Mucosa of gallbladder (tissue), 1 donor: ENCODE measurements at regions not wholly inside any gene's neighbourhood (a gene's known extent, or its start where the extent isn't known, plus 50 kb on each side); places are given as distances from the start of the nearest gene placed in this dataset.

Experiments used
- DNase-seq: peaks from one replicate; pipeline ENCODE4 v3.0.0-alpha.2; 2020; ENCODE audit warnings: low spot score
- donor health status: DM: no; HTN: no; CAD: no.

DNA sequence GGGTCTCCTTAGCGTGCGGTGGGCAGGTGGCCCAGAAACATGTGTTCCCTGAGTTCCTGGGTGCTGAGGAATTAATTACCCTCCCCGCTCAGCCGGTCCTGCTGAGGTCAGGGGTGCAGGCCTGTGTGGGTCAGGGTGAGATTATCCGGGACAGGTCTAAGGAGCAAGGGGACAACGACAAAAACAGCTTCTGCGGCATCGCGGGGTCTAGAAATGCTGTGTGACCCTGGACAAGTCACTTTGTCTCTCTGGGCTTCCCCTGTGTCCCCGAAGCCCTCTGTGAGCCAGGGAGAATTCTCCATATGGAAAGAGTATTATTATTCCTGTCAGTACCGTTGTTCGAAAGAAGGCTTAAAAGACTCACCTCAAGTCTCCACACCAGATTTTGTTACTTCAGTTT is 186.1 kb downstream of the MN1 start:
- no peak for DNase-seq

DNA sequence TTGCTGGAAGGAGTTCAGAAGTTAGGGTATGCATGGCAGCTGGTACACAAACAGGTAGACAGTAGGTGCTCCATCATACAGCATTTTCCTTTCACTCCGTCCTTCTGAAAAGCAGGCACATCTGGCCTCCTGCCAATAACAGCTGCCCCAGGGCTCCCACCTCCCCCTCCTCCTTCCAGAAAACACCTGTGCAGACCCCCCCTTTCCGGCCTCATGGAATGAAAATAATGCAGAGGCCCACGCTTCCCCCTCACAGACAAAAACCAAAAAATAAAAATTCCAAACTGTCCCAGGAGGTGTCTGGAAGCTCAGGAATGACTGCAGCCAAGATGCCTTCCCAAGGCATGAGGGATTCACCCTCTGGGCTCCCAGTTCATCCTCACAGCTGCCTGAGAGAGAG is 185.5 kb downstream of the MN1 start:
- no peak for DNase-seq

DNA sequence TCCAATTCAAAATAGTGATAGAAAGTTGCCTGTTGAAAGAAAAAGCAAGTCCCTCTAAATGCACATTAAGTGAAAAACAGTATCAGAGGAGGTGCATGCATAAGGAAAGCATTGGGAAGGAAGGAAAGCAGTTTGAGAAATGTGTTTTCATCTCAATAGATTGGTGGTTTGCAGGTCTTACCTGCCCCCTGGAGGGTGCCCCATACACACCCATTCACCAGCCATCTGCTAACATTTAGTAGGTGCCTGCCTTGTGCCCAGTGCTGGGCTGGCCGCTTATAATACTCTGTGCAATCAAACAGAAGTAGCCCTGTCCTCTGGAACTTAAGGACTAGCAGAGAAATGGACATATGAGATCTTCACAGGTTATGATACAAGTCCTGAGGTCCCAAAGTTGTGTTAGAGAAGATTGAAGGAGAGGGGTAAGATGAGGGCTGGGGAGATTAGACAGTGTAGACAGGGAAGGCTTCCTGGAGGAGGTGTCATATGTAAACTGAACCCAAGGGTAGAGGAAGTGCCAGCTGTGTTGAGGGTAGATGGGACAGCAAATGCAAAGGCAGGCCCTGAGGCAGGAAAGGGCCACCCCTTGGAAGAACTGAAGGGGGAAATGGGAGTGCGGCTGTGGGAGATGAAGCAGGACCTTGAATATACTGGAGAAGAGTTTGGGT is 184.2 kb downstream of the MN1 start:
- DNase-seq, result no peak

DNA sequence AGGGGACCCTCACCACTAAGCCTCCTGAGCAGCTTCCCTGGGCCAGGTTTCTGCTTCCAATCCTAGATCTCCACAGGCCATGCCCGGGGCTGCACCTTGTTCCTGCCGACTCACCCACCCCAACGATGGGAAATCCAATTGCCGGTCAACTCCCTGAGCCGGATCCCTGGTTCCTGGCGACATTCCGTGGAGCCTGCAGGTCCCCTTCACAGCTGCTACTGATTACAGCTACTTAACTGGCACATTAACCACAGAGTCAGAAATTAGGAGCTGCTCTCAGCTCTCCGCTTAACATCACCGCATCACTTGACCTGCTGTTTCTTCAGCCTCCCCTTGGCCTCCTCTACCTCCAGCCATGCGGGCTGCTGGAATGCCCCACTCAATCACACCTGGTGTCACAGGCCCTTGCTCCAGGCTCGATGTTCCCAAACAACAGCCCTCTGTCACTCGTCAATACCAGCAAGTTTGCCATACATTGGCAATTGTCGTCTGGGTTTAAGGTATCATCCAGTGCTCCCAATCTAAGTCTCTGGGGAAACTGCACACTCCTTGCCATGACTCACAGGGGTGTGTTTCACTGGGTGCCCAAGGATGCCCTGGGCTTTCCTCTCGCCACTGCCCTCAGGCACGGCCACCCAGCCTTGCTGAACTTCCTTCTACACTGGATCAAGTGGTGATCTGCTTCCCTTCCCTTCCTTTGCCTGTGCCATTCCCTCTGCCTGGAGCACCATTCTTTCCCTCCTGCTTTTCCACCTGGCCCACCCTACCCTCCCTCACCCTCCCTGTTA is 181.0 kb downstream of the MN1 start:
- DNase-seq, result no peak

DNA sequence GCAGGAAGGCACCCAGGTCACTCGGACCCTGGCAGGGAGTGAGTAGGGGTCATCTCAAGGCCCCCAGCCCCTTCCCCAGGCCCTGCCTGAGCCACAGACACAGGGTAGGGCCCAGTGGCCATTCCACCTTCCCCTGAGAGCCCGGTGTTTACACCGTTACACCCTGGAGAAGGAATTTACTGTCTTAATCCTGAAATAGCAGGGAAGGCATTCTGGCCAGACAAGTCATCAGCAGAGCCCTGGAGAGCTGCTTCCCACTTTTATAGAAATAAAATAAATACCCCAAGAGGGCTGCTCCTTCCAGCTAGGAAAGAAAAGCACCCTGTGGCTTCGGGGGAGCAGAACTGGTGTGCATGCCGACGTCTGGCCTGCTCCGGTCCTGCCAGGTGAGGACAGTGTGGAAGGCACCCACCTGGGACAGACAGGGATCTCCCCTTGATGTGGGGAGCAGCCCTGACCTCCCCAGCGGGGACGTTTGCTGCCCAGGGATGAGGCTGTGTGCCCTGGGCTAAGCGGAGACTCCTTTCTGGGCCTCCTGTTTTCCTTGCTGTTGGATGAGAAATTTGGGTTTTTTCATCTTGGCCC is 180.0 kb downstream of the MN1 start:
- DNase-seq, result no peak

DNA sequence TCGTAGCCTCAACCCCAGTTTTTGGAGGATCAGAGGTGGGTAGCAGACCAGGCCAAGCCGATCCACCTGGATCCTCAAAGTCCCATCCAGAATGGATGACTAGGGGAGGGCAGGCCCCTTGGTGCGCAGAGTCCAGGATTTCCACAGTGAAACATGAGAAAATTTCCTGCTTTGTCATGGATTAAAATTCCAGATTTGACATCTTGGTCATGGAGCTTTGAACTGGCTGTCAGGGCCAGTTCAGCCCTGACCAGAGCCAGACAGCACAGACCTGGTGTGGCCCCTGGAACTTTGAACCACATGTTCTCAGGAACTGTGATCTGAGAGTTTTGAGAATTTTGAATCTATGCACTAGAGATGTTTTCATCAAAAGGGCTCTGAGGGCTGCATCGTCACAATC is 177.5 kb downstream of the MN1 start:
- DNase-seq, result no peak

DNA sequence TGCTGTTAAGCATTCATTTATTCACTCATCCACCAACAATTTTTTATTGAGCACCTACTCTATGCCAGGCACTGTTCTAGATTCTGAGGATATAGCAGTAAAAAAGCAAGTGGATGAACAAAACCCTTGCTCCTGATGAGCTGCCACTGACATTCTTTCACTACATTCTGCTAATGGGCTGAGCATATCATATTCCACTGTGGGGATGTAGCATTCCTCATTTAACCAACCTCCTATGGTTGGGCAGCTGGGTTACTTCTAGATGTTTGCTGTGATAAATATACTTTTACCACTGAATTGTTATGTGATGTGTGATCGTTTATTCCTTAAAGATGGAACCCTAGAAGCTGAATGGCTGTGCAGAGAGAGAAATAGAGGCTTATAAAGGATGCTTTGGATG is 176.9 kb downstream of the MN1 start:
- DNase-seq, result no peak

DNA sequence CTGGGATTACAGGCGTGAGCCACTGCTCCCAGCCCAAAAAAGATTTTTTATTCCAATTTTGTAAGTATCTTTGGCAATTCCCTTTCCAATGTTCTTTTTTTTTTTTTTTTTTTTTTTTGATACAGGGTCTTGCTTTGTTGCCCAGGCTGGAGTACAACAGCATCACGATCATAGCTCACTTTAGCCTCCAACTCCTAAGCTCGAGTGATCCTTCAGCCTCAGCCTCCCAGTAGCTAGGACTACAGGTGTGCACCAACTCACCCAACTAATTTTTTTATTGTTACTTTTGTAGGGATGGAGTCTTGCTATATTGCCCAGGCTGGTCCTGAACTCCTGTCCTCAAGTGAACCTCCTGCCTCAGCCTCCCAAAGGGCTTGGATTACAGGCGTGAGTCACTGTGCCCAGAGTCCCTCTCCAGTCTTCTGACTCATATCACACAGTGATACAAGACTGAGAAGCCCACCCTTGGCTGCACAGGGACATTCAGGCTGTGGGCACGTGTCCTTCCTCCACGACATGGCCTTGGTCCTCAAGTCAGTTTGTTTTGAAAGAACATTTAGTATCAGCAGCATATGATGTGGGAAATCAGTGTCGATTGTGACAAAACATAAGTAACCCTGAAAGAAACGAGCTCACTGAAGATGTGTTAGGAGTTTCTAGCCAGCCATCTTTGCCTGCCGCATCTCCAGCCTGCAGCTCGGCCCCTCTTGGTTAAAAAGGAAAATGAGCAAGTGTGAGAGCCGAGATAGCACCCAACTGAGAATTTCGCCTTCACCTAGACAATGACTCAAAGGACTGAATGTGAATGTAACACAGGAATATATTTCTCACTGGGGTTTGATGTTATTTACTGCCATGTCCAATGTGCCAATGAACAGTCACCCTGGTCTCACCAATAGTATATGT is 175.5 kb downstream of the MN1 start:
- no peak for DNase-seq

DNA sequence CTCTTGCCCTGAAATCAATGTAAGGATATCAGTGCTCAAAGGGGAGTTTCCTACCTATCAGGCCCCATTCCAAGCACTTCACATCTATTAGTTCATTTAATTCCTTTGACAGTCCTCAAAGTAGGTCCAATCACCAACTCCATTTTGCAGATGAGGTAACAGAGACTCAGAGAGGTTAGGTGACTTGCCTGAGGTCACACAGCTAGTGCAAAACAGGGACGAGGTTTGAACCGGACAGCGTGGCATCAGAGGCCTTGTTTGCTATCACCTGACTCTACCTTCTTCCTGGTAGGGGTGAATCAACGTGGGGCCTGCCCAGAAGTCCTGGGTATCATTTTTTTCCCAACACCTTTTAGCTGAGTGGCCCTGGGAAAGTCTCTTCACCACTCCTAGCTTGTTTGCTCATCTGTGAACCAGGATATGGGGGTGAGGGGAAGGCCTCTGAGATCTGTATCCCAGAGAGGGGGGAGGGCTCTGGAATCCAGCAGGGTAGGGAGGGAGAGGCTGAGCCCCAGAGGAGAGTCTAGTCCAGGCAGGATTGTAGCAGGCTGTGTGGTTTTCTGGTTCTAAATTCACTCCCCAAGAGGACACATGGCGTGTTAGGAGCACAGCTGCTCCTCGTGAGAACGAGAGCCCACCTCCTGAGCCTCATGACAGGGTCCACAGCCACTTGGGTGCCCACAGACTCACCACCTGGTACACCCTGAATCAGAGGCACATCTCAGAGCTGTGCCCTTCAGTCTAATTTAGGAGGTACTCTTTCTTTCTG is 174.7 kb downstream of the MN1 start:
- no peak for DNase-seq

DNA sequence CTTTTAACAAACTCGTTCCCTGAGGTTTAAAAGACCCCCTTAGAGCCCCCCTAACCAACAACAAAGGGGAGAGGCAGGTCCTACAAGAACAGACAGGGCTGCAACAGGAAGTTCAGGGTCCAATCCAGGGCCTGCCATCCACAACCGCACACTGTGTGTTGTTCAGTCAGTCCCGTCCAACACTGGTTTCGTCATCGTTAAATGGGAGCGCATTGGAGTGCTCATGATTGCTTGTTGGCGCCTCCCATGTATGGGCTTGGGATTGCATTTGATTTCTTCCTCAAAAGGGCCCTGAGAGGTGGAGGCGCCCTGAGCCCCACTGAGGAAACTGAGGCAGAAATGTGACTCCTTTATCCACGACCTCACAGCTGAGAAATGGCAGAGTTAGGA is 174.1 kb downstream of the MN1 start:
- DNase-seq, result no peak

DNA sequence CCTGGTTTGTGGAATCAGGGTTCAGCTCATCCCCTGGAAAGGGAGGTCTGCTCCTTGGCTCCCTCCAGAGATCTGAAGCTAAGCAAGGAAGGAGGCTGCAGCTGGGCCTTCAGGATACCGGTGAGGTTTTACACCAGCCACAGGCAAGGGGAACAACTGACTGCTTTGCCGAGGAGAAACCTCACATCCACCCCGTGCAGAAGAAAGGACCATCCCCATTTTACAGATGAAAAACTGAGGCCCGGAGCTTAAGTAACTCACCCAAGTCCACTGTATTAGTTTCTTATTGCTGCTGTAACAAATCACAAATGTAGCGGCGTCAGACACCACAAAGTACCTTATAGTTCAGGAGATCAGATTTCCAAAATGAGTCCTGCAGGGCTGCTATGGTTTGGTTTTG is 173.7 kb downstream of the MN1 start:
- DNase-seq, result no peak

DNA sequence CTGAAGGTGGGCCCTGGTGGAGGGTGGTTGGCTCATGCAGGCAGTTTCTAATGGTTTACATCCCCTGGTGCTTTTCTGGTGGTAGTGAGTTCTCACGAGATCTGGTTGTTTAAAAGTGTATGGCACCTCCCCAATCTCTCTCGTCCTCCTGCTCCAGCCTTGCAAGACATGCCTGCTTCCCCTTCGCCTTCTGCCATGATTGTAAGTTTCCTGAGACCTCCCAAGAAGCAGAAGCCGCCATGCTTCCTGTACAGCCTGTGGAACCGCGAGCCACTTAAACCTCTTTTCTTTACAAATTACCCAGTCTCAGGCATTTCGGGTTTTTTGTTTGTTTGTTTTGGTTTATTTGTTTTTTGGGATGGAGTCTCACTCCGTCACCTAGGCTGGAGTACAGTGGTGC is 173.2 kb downstream of the MN1 start:
- no peak for DNase-seq

DNA sequence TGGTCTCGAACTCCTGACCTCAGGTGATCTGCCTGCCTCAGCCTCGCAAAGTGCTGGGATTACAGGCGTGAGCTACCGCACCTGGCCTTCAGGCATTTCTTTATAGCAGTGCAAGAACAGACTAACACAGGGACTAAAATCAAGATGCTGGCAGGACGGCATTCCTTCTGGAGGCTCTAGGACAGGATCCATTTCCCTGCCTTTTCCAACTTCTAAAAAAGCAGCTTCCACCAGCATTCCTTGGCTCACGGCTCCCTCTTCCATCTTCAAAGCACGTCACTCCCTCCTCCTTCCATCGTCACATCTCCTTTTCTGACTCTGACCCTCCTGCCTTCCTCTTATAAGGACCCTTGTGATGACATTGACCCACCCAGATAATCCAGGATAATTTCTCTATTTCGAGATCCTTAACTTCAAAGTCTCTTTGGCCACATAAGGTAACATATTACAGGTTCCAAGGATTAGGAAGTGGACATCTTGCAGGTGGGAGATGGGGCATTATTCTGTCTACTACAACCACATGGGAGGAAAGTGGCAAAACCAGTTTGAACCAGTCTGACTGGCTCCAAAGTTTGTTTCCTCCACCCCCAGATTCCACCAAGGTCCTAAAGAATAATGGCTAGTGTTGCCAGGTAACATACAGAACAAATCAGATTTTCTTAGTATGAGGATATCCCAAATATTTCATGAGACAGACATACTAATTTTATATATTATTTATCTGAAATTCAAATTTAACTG is 172.5 kb downstream of the MN1 start:
- DNase-seq, result no peak

DNA sequence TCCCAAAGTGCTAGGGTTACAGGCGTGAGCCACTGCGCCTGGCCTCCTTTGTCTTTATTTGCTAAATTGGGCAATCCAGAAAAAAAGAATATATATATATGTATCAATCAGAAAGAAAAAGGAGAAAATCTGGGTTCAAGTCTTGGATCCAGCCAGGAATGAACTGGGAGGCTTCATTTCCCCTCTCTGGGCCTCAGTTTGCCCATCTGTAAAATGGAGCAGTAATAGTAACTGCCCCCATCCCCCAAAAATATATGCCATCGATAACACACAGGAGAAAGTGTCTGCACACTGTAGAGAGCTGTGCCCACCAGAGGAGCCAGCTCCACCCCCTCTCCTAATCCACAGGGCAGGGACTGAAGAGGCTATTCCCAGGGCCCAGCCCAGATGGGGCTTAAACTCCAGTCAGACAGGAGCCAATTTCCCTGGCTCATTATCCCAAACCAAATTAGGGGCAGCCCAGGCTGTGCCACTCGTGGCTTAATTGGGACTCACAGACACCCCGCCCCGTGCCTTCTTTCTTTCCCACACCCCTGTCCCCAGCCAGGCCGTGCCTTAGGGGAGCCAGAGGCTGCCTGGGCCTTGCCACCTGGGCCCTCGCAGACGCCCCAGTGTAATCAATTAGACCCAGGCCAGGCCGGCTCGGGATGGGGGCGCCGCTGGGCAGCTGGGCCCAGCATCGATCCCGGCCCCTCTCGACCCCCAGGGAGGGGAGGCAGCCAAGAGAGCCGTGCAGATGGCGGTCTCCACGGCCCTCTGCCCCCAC is 171.5 kb downstream of the MN1 start:
- no peak for DNase-seq

DNA sequence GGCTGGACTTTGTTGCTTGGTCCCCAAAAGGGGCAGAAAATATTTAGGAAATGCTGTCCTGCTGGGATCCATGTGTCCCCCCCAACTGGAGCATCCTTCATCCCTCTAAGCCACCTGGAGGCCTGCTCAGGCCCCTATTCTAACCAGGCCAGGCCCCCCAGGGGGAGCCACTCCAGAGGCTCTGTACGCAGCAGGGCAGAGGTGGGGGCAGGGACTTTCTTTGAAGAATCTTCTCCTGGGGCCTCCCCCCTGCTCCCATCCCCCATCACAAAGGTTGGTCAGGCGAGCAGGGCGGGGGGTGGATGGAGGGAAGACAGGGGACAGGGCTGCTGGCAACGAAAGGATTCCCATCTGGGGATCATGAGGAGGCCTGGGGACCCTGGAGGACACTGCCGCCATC is 170.8 kb downstream of the MN1 start:
- DNase-seq, result no peak

DNA sequence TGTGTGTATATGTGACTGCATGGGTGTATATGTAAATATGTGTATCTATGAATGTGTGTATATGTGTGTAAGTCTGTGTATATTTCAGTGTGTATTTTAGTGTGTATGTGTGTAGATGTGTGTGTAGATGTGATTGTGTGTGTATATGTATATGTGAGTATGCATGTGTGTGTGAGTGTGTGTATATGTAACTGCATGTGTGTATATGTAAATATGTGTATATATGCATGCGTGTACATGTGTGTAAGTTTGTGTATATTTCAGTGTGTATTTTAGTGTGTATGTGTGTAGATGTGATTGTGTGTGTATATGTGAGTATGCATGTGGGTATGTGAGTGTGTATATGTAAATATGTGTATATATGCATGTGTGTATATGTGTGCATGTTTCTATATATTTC is 169.9 kb downstream of the MN1 start:
- DNase-seq, result no peak

DNA sequence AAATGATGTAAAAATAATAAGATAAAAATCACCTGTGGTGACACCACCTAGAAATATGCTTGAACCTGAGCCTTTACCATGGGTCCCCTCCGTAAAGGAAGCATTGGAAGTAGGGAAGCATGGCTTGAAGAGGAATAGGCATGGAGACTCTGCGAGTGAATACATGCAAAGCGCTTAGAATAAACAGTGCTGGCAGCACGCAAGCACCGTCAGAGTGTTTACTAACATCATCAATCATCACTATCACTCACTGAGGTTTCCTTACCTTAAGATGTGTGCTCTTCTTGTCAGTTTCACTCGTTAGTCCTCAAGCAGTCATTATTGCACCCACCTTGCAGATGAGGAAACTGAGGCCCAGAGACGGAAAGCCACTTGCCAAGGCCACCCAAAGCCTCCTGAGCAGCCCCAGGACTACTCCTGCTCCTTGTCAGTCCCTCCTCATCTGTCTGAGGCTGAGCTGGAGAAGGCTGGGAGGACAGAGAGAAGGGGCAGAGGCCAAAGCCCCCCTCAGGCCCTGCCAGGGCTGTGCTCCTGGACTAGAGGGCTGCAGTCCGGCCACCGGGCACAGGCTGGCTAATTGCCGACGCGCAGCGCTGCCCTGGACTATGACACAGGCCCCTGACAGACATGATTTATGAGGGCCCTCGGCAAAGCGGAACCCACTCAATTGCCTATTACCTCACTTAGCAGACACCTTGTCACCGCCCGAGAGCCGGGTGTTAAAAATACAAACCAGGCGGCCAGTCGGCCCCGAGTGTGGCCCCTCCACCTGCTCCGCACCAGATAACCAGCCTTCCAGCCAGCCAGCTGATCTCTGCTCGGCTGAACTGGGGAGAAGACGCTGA is 168.9 kb downstream of the MN1 start:
- no peak for DNase-seq

DNA sequence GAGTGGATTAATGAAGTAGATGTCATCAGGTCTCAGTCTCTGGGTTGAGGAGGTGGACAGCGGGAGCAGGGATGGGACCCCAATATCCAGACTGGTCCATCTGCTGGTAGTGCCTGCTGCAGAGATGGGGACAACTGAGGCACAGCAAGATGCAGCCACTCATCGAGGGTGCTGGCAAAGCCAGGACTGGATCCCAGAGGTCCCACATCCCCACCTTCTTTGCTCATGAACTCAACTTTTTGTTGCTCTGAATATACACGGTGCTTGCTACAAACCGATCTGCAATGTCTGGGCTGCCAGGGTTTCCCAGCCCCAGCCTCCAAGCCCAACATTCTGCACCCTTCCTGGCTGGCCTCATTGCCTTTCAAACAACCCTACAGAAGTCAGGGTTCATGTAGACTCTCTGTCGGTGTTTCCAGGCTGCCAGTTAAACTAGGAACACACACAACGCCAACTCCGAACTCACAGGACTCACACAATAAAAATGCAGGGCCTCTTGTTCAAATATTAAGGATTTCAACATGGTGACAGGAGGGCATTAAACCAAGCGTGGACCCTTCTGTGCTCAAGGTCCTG is 168.2 kb downstream of the MN1 start:
- no peak for DNase-seq
